ENCODE measurements at regions not wholly inside any gene's neighbourhood (a gene's known extent, or its start where the extent isn't known, plus 50 kb on each side); places are given as distances from the start of the nearest gene placed in this dataset.

- Histone ChIP-seq H3K9ac (ENCODE audit: low read length) (no peak overlapping the region), H2AFZ (ENCODE audit: low read depth, low read length, severe bottlenecking) (no peak overlapping the region), H3K79me2 (ENCODE audit: insufficient read depth, low read length) (no peaks in the 10 kb centered on the region), H4K20me1 (ENCODE audit: low read depth, low read length) (no peaks in the 10 kb centered on the region), H3K27ac (ENCODE audit: low read depth, low read length) (no peak overlapping the region), H3K9me2 (replicated peaks; ENCODE audit: insufficient read depth, low read length) (no peaks in the 10 kb centered on the region), H3F3A (ENCODE audit: insufficient read depth) (no peaks in the 10 kb centered on the region), H3K36me3 (ENCODE audit: low read length) (no peaks in the 10 kb centered on the region), H3K9me3 (ENCODE audit: insufficient read depth, low read length) (no peaks in the 10 kb centered on the region), H3K4me2 (ENCODE audit: low read depth, low read length, poor library complexity, severe bottlenecking) (no peak overlapping the region), H3K27me3 (ENCODE audit: low read length) (no peaks in the 10 kb centered on the region), H3K4me3 (ENCODE audit: insufficient read depth, low read length, poor library complexity, severe bottlenecking) (no peak overlapping the region)
- TF ChIP-seq EZH2phosphoT487 (conservative IDR thresholded peaks at IDR 0.05; ENCODE audit: low read length), result no peak
- no peak for TF ChIP-seq CTCF (IDR thresholded peaks at IDR 0.05; ENCODE audit: insufficient read depth, low read length, poor library complexity, severe bottlenecking)
These were observed 329.1 kb downstream of the SH3GL2 start for GRCh38 chr9:17907779-17908508.

GRCh38 chr9:17926246-17926645 lies 347.4 kb downstream of the SH3GL2 start:
- Histone ChIP-seq H3K27ac (ENCODE audit: low read depth, low read length) (no peak overlapping the region), H3K9me2 (replicated peaks; ENCODE audit: insufficient read depth, low read length) (no peaks in the 10 kb centered on the region), H3F3A (ENCODE audit: insufficient read depth) (no peaks in the 10 kb centered on the region), H4K20me1 (ENCODE audit: low read depth, low read length) (no peaks in the 10 kb centered on the region), H3K9ac (ENCODE audit: low read length) (no peak overlapping the region), H3K9me3 (ENCODE audit: insufficient read depth, low read length) (no peaks in the 10 kb centered on the region), H3K79me2 (ENCODE audit: insufficient read depth, low read length) (no peaks in the 10 kb centered on the region), H3K36me3 (ENCODE audit: low read length) (no peaks in the 10 kb centered on the region), H3K4me3 (ENCODE audit: insufficient read depth, low read length, poor library complexity, severe bottlenecking) (no peak overlapping the region), H3K4me2 (ENCODE audit: low read depth, low read length, poor library complexity, severe bottlenecking) (no peak overlapping the region), H3K27me3 (ENCODE audit: low read length) (no peaks in the 10 kb centered on the region), H2AFZ (ENCODE audit: low read depth, low read length, severe bottlenecking) (no peak overlapping the region)
- no peak for TF ChIP-seq EZH2phosphoT487 (conservative IDR thresholded peaks at IDR 0.05; ENCODE audit: low read length)
- TF ChIP-seq CTCF (IDR thresholded peaks at IDR 0.05; ENCODE audit: insufficient read depth, low read length, poor library complexity, severe bottlenecking), result no peak

GRCh38 chr9:17927616-17928015 lies 348.8 kb downstream of the SH3GL2 start:
- Histone ChIP-seq H3K4me2 (ENCODE audit: low read depth, low read length, poor library complexity, severe bottlenecking) (no peak overlapping the region), H4K20me1 (ENCODE audit: low read depth, low read length) (no peaks in the 10 kb centered on the region), H3K9me3 (ENCODE audit: insufficient read depth, low read length) (no peaks in the 10 kb centered on the region), H3K4me3 (ENCODE audit: insufficient read depth, low read length, poor library complexity, severe bottlenecking) (no peak overlapping the region), H3K27me3 (ENCODE audit: low read length) (no peaks in the 10 kb centered on the region), H2AFZ (ENCODE audit: low read depth, low read length, severe bottlenecking) (no peak overlapping the region), H3F3A (ENCODE audit: insufficient read depth) (no peaks in the 10 kb centered on the region), H3K27ac (ENCODE audit: low read depth, low read length) (no peak overlapping the region), H3K36me3 (ENCODE audit: low read length) (no peaks in the 10 kb centered on the region), H3K9me2 (replicated peaks; ENCODE audit: insufficient read depth, low read length) (no peaks in the 10 kb centered on the region), H3K79me2 (ENCODE audit: insufficient read depth, low read length) (no peaks in the 10 kb centered on the region), H3K9ac (ENCODE audit: low read length) (no peak overlapping the region)
- TF ChIP-seq CTCF (IDR thresholded peaks at IDR 0.05; ENCODE audit: insufficient read depth, low read length, poor library complexity, severe bottlenecking) (no peak), EZH2phosphoT487 (conservative IDR thresholded peaks at IDR 0.05; ENCODE audit: low read length) (no peak)

All from SU-DHL-6 (cell line).